Hematopoietic multipotent progenitor cell treated with erythropoietin and hydrocortisone succinate and interleukin-3 and kit ligand, for 6 days (in vitro differentiated cells): ENCODE measurements at regions not wholly inside any gene's neighbourhood (a gene's known extent, or its start where the extent isn't known, plus 50 kb on each side); places are given as distances from the start of the nearest gene placed in this dataset.
A peak's percentile ranks its signal among the peaks of the same experiment; 100 is the strongest.
"Not testable (repeated sequence)": the region's sequence is repeated elsewhere in the genome, so short reads cannot be mapped to it uniquely, and the experiment has no call there.

Experiments
- DNase-seq: peaks from one replicate; pipeline ENCODE4 v3.0.0-alpha.2; 2015

- no peak for DNase-seq
These were observed 56.1 kb downstream of the GPR85 start for GRCh38 chr7:113030489-113030888.

- DNase-seq: no peak
These were observed 59.7 kb downstream of the GPR85 start for GRCh38 chr7:113026941-113027340.

GRCh38 chr7:113017144-113017857, 69.3 kb downstream of the GPR85 start:
- DNase-seq: not testable (repeated sequence)

- peak; percentile 58 for DNase-seq
These were observed 71.5 kb downstream of the GPR85 start for GRCh38 chr7:113015034-113015645.

DNA sequence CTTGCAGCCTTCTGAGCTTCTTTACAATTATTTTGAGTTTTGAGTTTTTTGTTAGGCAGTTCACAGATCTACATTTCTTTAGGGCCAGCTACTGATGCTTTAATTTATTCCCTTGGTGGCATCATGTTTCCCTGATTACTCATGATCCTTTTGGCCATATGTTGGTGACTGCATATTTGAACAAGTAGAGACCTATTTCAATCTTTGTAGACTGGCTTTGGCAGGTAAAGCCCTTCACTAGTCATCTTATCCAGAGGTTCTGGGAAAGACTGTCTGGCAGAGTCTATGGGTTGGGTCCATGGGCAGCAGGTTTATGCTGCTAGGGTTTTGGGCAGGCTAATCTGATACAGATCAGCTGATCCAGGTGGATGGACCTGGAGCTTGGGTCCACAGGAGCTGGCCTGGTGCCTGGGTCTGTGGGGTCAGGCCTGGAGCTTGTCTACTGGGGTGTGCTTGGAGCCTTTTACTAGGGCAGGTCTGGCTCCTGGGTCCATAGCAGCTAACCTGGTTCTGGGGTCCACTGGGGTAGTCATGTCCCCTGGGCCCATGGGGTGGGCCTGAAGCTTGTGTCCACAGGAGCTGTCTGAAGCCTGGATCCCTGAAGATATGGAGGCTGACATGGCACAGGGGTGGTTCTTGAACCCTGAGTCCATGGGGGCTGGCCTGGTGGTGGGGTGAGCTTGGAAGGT, 72.7 kb downstream of the GPR85 start:
- no peak for DNase-seq

DNA sequence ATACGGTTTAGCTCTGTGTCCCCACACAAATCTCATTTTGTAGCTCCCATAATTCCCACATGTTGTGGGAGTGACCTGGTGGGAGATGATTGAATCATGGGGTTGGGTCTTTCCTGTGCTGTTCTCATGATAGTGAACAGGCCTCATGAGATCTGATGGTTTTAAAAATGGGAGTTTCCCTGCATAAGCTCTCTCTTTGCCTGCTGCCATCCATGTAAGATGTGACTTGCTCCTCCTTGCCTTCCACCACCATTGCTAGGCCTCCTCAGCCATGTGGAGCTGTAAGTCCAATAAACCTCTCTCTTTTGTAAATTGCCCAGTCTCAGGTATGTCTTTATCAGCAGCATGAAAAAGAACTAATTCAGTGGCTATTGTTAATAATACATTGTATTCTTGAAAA, 73.8 kb downstream of the GPR85 start:
- not testable (repeated sequence) for DNase-seq

DNA sequence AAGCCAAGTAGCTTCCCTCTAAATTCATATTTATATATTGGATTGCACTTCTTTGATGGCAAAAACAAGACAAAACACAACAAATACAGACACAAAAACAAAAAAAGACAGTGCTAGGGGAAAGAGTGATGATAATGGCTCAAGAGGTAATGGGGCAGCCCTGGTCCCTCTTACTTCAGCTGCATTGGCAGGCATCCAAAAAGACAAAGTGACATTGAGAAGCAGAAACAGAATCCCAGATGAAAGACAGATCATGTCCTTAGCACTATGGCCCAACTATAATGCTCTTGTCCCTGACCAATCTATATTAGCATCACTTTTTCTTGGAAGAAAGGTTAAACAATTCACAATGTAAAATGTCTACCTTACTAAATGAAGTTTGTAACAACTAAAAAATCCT, 76.2 kb downstream of the GPR85 start:
- DNase-seq: no peak

DNA sequence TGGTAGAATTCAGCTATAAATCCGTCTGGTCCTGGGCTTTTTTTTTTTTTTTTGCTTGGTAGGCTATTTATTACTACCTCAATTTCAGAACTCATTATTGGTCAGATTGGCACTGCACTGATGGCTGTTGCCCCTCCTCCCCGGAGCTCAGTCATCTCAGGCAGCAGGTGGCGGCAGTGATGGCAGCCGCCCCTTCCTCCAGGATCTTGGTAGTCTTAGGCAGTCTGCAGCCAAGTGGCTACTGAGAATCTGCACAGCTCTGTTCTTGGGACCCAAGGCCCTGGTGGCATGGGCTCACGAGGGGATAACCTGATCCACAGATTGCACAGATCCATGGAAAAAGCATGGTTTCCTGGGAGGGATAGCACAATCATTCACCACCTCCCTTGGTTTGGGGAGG, 77.9 kb downstream of the GPR85 start:
- DNase-seq: no peak

- no peak for DNase-seq
These were observed 81.7 kb downstream of the GPR85 start for GRCh38 chr7:113004726-113005454.

GRCh38 chr7:113000316-113001020, 86.2 kb downstream of the GPR85 start:
- no peak for DNase-seq

DNA sequence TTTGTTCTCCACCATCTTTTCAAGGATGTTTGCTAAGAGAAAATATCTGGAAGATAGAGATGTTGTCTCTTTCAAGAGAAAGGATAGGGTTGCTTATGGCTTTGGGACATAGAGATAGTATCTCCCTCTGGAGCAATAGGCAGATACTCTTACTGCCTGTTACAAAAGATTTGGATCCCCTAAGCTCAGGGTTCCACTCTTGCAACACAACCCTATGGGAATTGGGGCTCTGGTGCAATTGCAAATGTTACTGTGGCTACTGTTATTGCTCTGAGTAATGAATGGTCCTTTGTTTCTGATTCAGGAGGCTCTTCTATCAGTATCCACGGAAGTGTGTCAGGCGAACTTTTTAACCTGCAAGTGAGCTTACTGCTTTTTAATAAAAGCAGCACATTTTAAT, 88.8 kb downstream of the GPR85 start:
- no peak for DNase-seq

DNA sequence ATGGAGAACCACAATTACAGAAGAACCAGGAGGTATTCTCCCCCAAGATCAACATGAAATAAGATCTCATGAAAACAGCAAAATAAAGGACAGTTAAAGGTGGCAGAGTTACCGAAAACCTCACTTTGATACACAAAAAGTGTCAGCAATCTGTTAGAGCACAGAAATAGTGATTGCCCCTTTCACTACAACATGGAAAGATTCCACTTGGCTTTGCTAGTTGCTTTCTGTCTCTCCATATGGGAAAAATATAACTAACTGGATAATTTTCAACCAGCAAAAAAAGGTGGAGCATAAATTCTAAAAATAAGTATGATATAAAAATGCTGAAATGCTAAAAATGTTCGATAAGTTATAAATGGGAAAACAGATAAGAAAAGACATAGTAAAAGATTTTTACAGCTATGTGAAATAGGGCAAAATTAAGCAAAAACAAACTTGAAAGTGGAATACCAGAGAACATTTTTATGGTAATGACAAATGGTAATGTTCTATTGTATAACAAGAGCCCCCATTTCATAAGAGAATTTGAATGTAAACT, 90.2 kb downstream of the GPR85 start:
- DNase-seq: no peak

DNA sequence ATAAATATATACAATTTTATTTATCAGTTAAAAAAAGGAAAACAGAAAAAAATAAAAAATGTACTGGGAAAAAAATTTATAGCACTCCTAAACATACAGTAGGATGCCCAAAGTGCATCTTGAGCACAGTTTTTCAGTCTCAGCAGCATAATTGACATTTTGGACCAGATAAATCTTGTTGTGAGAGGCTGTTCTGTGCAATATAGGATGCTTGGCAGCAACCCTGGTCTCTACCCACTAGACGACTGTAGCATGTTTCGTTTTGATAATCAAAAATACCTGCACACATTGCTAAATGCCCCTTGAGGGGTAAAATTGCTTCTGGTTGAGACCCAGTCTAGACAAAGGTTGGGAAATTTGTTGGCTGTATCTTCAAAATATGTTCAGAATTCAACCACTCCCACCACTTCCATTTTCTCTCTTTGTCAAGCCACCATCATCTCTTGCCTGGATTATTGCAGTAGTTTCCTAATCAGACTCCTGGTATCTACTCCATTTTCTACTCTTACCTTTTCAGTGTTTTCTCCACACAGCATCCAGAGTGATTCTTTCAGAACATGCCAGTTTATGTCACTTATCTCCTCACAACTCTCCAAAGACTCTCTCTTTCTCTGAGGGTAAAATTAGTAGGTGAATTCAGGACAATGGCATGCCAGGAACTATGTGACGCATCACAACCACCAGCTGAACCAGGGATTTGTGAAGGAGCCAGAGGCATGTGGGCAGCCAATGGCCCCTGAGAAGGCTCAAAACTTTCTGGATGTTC, 91.4 kb downstream of the GPR85 start:
- no peak for DNase-seq

GRCh38 chr7:112994656-112995055, 92.0 kb downstream of the GPR85 start:
- no peak for DNase-seq

DNA sequence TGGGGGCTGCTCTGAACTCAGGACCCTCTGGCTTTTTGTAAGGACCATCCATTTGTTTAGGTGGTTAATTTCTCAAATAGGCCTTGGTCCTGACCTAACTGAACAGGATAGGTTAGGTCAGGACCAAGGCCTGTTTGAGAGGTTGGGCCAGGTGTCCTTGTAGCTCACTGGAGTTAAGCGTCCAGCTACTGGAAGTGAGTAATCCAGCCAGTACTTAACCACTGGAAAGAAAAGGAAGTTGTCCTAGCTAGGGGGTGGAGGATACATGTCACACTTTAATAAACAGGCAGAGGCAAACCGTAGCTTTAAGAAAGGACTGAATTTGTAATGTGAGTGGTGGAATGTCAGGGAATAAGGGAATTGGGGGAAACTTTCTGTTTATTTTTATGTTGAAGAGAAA, 96.0 kb downstream of the GPR85 start:
- no peak for DNase-seq

- DNase-seq: no peak
These were observed 97.1 kb downstream of the GPR85 start for GRCh38 chr7:112989531-112989930.

- no peak for DNase-seq
These were observed 99.5 kb downstream of the GPR85 start for GRCh38 chr7:112987171-112987570.

- no peak for DNase-seq
These were observed 100.2 kb downstream of the GPR85 start for GRCh38 chr7:112986256-112987031.

- DNase-seq: no peak
These were observed 101.1 kb downstream of the GPR85 start for GRCh38 chr7:112985377-112985987.

- DNase-seq: no peak
These were observed 104.1 kb downstream of the GPR85 start for GRCh38 chr7:112982441-112983063.
